GM20431 (cell line): ENCODE measurements at regions not wholly inside any gene's neighbourhood (a gene's known extent, or its start where the extent isn't known, plus 50 kb on each side); places are given as distances from the start of the nearest gene placed in this dataset.

Experiments used
- in situ Hi-C: fragments of 300-500 bp; cut with MseI, MboI; formaldehyde crosslinking; loops from one replicate; pipeline ENCODE4 v1.15.0; 2020; ENCODE audit warnings: low sequenced_read_pairs; ENCODE audit not compliant: unreplicated experiment

DNA sequence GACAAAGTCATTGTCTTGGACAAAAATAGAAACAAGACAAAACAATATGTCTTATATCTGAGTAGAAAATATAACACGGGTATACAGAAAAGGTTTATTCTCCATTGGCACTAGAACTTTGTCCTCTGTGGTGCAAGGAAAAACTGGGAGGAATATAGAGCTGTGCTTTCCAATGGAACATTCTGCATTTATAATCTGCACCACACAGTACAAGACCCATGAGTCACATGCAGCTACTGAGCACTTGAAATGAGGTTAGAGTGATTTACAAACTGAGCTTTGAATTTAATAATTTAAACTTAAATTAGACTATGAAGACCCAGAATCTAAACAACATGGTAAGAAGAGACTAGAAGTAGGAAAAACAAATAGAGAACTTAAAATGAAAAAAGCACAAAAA is 86.1 kb downstream of the RAP2A start:
- in situ Hi-C loops = no loop called here

DNA sequence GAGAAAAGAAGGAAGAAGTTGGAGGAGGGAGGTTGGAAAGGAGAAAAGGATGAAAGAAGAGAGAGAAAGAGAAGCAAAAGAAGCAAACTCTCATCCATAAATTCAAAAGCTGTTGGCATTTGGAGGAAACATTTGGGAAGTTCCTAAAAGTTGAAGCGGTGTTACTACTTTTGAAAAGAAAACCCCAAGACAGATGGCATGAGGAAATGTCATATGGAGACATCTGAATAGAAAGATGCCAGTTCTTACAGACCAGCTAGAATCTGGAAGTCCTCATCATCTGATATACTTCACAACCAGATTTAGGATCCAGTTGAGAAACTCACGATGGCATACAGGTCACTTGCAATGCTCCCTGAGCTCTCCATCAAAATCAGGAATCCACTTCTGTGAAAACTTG is 86.9 kb downstream of the RAP2A start:
- in situ Hi-C loops = no loop called here

DNA sequence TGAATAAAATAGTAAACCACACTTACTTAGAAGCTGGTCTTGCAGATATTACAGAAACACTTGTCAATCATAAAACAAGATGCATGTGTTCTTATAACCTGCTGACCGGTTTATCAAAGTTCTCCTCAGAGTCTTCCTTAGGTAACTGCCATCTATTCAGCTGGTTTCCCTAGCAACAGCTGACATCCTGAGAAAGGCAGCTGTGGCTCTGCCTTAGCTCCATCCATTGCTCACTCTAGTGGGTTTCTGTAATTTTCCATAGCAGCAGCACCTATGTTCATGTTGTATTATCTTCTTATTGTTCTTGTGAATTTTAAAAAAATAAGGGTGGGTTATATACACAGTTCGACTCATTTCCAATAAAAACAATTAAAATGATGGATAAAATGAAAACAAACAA is 87.8 kb downstream of the RAP2A start:
- in situ Hi-C loops = no loop called here

DNA sequence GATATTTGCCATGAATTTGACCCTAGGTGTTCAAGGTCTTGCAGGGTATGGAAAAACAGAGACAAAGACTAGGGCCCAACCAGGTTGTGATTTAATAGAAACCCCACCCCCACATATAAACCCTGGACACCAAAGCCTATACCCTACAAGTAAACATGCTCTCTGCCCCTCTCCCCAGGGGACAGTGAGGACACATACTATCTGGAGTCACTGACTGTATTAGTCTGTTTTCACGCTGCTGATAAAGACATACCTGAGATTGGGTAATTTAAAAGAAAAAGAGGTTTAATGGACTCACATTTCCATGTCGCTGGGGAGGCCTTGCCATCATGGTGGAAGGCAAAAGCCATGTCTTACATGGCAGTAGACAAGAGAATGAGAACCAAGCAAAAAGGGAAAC is 88.3 kb downstream of the RAP2A start:
- in situ Hi-C loops = no loop called here

DNA sequence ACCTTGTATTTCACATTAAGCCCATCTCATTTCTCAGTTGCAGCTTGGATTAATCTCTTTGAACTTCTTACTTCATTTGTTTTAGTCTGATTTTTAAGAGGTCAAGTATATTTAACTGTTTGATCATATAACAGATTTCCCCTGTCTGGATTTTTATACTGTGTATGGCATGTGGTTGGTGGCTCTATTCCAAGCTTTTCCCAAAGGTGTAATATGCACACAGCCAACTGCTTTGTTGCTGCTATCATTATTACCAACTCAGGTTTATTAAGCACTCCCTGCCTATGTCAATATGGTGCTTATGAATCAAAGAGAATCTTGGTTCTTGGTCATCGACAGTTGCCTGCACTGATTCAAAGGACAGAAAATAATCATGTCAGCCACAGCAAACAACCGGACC is 92.6 kb downstream of the RAP2A start:
- in situ Hi-C loops = no loop called here

DNA sequence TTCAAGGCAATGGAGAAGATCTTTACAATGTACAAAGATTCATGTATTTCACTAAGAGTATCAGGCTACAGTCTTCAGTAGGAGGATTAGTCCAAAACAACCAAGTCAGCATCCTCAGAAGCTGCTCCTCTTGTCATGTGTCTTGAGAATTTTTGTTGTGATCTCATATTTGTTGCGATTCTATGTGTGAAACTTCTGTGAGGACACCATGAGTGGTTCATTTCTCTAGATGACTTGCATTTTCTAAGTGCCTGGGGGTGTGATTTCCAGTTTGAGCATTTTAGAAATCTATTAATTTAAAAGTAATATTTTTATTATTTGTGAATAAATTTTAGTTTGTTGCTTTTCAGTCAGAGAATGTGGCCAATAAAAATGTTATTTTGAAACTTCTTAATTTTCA is 94.5 kb downstream of the RAP2A start:
- in situ Hi-C loops = no loop called here

DNA sequence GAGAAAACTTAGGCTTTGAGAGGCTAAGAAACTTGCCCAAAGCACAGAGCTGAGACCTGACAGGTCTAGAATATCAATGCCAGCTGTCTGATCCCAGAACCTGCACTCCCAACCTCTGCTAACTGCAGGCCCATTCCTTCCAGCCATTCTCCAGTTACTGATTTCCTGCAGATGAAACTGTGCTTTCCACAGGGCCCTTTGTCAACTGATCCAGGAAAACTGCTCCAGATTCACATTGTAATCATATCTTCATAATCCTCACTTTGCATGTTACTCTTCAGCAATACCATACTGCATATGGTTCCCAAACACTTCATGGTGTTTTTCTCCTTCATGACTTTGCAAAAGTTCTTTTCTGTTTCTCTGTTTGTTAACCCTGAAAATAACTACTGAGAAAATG is 100.6 kb downstream of the RAP2A start:
- in situ Hi-C loops = no loop called here

DNA sequence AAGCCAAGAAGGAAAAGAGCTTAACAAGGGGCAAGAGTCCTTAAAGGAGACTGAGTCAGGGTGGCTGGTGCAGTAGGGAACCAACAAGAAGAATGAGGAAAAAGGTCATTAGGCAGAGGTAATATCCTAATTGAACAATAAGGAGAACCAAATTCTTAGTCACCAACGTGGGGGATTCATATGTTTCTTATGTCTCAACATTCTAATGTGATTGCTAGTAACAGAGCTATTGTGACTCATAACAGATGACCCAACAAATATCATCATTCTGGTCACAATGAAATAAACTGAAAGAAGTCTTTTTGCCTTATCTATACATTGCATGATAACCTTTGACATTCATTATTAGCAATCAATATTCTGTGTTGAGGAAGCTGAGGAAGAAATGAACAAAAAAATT is 101.6 kb downstream of the RAP2A start:
- in situ Hi-C loops = no loop called here

DNA sequence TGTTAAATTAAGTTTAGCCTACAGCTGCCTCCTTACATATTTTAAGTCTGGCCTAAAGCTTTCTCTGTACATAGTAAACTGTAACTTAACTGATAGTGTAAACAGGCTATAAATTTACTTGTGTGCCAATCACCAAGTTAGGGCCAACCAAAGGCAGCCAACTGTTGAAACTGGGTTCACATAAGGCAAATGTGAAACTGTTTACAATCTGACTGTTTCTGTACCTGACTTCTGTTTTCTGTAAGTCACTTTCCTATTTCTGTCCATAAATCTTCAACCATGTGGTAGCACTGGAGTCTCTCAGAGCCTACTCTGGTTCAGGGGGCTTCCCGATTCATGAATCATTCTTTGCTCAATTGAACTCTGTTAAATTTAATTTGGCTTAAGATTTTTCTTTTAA is 103.1 kb downstream of the RAP2A start:
- in situ Hi-C loops = no loop called here

DNA sequence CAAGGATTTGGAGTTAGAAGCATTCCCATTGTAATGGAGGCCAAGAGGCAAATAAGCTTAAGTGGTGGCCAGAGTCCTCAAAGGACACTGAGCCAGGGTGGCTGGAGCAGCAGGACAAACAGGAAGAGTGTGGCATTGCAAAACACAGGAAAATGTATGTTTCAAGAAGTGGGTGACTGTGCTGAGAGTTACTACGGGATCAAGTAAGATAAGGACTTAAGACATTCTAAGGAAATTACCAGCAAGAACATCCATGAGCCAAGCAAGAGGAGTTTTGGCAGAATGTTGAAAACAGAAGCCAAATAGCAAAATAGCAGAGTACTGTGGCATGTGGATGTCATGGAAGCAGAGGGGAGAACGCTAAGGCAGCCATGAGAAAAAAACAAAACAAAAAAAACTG is 104.2 kb downstream of the RAP2A start:
- in situ Hi-C loops = no loop called here

DNA sequence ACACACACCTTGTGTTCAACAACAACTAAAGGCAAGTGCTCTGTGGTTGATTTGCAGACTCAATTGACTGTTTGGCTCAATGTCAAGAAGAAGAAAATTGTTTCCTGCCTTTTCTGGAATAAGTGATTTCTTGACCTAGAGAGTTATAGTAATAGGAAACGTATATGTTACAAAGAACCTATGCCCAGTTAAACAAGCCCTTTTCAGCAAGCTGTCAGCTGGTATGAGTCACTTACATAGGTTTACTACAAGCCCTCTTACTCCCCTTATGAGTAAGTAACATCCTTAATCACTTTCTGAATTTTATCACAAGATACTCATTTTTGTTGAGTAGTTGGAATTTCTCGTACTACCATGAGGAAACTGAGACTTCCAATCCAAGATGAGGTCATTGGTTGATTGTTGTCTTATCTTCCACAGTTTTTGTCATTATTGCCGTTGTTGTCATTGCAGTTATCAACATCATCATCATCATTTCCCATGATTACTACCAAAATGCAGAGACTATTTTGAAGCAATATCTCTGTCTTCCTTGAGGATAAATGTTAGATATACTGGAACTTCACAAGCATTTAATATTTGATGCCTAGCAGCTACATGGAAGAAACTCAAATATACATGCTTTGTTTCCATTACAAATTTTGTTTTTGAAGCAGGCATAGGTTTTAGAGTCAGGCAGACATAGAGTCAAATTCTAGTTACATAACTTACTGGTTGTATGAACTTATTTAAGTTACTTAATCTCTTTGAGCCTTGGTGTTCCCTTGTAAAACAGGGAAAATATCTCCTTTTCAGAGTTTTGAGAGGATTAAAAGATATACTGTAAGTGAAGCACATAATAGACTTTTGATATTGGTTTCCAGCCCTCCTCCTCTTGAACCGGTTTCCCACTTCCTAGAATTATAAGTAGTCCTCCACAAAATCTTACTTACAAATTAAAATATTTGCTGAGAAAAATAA is 106.0 kb downstream of the RAP2A start:
- in situ Hi-C loops = loop anchor here (10.0 kb wide), 1 partner anchor 65 kb away; no protein-coding TSS in a partner anchor

DNA sequence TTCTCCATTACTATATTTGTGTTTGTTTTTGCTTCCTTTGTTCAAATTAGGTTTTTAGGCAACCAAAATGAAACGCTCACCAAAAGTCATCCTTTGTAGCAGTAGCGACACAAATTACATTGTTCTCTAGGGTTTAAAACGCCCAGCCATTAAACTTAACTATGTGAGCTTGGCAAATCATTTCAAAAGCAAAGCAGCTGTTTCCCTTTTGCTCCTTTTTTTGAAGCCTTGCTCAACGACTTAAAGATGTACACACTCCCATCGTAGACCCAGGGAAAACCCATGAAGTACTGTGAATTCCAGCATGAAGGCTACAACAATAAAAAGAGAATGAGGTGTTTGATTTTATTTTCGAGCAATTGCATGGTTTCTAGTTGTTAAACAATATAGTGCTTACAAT is 106.7 kb downstream of the RAP2A start:
- in situ Hi-C loops = loop anchor here (10.0 kb wide), 1 partner anchor 66 kb away; no protein-coding TSS in a partner anchor

DNA sequence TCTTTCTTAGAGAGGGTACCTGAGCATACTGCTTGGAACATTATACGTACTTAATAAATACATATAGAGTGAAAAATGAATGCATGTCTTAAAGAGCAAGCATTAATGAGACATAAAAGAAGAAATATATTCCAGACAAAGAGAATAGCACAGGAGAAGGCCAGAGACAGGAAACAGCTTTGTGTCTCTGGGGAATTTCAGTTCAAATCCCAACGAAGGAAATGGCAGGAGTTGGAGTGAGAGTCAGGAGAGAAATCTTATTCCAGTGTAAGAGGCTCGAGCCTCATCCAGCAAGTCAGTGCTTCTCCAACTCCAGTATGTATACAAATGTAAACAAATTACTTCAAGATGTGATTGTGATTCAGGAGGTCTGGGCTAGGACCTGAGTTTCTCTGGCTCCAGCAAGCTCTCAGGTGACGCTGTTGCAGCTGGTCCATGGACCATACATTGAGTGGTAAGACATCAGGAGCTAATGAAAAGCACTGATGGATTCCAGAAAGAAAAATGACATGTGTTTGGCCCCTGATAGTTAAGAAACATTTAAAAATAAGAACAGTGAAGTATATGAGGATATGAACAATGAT is 108.2 kb downstream of the RAP2A start:
- in situ Hi-C loops = loop anchor here (10.0 kb wide), 1 partner anchor 67 kb away; no protein-coding TSS in a partner anchor

DNA sequence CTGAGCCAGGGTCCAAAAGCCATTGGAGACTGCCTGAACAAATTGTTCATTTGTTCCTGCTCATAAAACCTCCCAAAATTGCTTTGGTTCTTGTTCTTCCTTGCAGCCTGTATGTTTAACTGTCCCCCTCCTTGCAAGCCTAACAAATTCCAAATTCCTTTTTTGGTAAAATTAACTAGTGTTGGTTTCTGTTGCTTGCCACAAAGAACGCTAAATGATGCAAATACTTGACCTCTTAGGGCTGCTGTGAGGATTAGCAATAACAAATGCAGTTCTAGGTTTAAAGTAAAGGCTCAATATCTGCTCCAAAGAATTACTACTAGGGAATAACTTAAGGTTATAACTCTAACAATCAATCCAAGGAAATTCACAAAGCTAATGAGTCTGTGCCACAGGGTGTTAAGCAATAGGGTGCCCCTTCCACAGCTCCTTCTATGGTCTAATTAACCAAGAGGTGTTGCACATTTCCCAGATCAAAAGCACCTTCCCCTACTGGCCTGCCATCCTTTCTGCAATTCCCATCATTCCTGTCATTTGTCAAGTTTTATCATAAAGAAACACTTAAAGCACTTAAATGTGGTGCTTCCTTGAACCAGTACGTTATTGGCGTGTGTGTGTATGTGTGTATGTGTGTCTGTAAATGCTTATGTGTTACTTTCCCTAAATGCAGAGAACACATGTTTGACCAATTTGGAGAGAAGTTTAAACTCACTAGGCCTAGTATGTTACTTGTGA is 110.2 kb downstream of the RAP2A start:
- in situ Hi-C loops = loop anchor here (10.0 kb wide), 1 partner anchor 69 kb away; no protein-coding TSS in a partner anchor

DNA sequence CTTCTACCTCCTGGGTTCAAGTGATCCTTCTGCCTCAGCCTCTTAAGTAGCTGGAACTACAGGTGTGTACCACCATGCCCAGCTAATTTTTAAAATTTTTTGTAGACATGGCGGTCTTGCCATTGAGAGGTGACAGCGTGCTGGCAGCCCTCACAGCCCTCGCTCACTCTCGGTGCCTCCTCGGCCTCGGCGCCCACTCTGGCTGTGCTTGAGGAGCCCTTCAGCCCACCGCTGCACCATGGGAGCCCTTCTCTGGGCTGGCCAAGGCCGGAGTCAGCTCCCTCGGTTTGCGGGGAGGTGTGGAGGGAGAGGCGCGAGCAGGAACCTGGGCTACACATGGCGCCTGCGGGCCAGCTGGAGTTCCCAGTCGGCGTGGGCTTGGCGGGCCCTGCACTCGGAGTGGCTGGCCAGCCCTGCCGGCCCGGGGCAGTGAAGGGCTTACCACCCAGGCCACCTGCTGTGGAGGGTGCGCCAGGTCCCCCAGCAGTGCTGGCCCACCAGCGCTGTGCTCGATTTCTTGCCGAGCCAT is 111.1 kb downstream of the RAP2A start:
- in situ Hi-C loops = loop anchor here (10.0 kb wide), 1 partner anchor 70 kb away; no protein-coding TSS in a partner anchor

DNA sequence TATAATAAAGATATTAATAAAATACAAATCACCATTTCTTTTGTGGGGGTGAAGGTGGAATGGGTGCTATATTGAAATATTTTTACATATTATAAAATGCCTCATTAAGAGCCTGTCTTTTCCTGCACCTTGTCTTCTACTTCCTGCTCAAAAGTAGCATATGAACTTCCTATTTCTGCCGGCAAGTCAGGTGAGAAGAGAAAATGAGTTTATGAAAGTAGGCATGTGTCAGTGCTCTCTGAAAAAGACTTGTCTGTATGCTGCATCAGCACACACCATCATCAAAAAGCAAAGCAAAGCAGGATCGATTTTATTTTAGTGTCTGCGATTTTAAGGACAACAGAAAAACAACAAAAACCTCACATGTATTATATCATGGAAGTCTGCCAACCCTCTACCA is 114.2 kb downstream of the RAP2A start:
- in situ Hi-C loops = loop anchor here (10.0 kb wide), 1 partner anchor 73 kb away; no protein-coding TSS in a partner anchor

DNA sequence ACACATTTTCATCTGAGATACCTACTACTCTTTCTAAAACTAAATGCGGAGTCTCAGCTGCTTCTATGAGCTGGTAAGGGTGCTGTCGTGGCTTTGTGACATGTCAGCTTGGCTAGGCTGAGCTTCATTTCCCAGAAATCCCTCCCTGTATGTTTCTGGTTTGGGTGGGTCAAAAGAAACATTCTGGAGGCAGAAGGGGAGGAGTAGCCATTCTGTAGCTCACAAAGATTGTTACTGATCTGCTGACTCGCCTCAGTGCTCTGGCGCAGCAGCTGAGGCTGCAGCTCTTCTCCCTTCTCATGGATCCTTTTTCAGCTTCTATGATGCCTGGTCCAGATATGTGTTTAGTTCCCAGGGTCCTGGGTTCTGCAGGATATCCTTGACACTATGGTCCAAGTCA is 114.7 kb downstream of the RAP2A start:
- in situ Hi-C loops = loop anchor here (10.0 kb wide), 1 partner anchor 74 kb away; no protein-coding TSS in a partner anchor

DNA sequence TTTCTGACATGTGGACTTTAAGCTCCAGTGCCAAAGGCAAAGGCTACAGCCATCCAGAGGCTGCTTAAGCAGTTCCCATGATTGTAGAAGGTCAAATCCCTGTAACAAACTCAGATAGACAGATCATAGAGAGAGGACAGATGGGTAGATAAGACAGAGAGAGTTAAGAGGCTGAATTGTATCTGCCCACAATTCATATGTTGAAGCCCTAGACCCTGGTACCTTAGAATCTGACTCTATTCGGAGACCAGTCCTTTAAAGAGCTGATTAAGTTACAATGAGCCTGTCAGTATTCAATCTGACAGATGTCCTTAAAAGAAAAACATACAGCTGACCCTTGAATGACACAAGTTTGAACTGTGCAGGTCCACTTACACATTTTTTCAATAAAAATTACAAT is 115.2 kb downstream of the RAP2A start:
- in situ Hi-C loops = loop anchor here (10.0 kb wide), 1 partner anchor 74 kb away; no protein-coding TSS in a partner anchor

DNA sequence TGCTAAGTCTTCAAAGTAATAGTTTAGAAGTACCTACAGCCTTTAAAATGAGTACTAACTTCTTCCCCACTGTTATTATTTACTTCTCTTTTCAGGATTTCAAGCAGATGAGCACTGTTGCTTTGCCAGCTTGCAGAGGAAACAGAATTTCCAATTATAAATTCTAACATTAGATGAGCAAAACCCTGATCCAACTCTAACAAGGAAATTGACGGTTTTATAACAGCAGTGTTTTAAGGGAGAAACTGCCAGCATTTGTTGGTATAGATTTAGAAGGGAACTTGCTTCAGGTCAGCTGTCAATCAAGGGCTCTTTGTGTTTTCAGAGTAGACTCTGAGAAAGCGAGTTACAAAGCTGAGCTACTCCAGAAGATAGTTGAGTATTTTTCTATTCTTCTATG is 120.5 kb downstream of the RAP2A start:
- in situ Hi-C loops = no loop called here

DNA sequence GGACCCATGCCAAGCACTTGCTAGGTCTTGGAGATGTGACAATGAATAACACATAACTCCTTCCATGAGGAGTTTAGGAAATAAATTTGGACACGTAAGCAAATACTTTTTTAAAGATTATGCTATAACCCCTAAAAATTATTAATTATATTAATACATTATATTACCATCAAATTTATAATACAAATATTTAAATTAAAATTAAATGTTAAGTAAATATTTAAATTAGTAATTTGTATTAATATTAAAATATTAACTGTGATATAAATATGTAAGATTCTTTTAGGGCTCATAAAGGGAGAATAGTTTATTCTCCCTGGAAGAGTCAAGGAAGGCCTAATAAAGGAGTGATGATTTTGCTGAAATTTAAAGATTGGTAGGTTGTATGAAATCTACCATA is 121.1 kb downstream of the RAP2A start:
- in situ Hi-C loops = no loop called here
